OCI-LY1 (cell line): ENCODE measurements at regions not wholly inside any gene's neighbourhood (a gene's known extent, or its start where the extent isn't known, plus 50 kb on each side); places are given as distances from the start of the nearest gene placed in this dataset.

Experiments
- CTCF ChIP-seq: fragments of 200-600 bp; sonication (generic), shearing (Covaris generic); IDR thresholded peaks from 2 replicates; pipeline ENCODE4 v1.5.1; 2017; ENCODE audit warnings: mild to moderate bottlenecking, antibody characterized with exemption, low read length, moderate library complexity, mixed read lengths
- EZH2 ChIP-seq: fragments of 200-600 bp; sonication (generic), shearing (Covaris generic); IDR thresholded peaks from 2 replicates; pipeline ENCODE4 v1.8.0; 2017; ENCODE audit warnings: borderline replicate concordance, mixed run types, mild to moderate bottlenecking, antibody characterized with exemption, low read length, moderate library complexity, mixed read lengths

GRCh38 chr6:91994787-91995186, 1407.9 kb upstream of the MAP3K7 start:
- no peak for TF ChIP-seq CTCF
- TF ChIP-seq EZH2, result no peak
